ENCODE measurements at regions not wholly inside any gene's neighbourhood (a gene's known extent, or its start where the extent isn't known, plus 50 kb on each side); places are given as distances from the start of the nearest gene placed in this dataset.

- Histone ChIP-seq H2AFZ (no peak overlapping the region), H3K36me3 (replicated peaks; ENCODE audit: insufficient read depth, low read depth) (no peaks in the 10 kb centered on the region), H3K4me2 (no peak overlapping the region), H3K4me1 (ENCODE audit: insufficient read depth) (no peaks in the 10 kb centered on the region), H4K20me1 (ENCODE audit: insufficient read depth, poor library complexity, severe bottlenecking) (no peaks in the 10 kb centered on the region), H3K79me2 (no peaks in the 10 kb centered on the region), H3K9me3 (ENCODE audit: low read depth) (no peaks in the 10 kb centered on the region), H3K9me2 (replicated peaks; ENCODE audit: insufficient read depth) (no peaks in the 10 kb centered on the region), H3K27ac (no peak overlapping the region), H3K27me3 (no peaks in the 10 kb centered on the region), H3K4me3 (no peak overlapping the region)
- no peak for DNase-seq (ENCODE audit: low spot score)
- TF ChIP-seq EZH2 (IDR thresholded peaks at IDR 0.05; ENCODE audit: borderline replicate concordance), result no peak
- TF ChIP-seq CTCF (IDR thresholded peaks at IDR 0.05; ENCODE audit: poor library complexity), result no peak
- TF ChIP-seq EZH2phosphoT487 (IDR thresholded peaks at IDR 0.05; ENCODE audit: low read depth, severe bottlenecking, unreplicated experiment), result no peak
- WGBS (ENCODE audit: low lambda C conversion rate, missing lambda C conversion rate), result 64% methylated on average over 3 of the region's 3 CpGs
Observed at GRCh38 chr3:95172164-95172943, 1109.5 kb downstream of the NSUN3 start.

- Histone ChIP-seq H3K27me3 (no peaks in the 10 kb centered on the region), H3K9me3 (ENCODE audit: low read depth) (no peaks in the 10 kb centered on the region), H3K4me1 (ENCODE audit: insufficient read depth) (no peaks in the 10 kb centered on the region), H3K79me2 (no peaks in the 10 kb centered on the region), H2AFZ (no peak overlapping the region), H3K36me3 (replicated peaks; ENCODE audit: insufficient read depth, low read depth) (no peaks in the 10 kb centered on the region), H3K4me3 (no peak overlapping the region), H3K4me2 (no peak overlapping the region), H3K27ac (no peak overlapping the region), H4K20me1 (ENCODE audit: insufficient read depth, poor library complexity, severe bottlenecking) (no peaks in the 10 kb centered on the region), H3K9me2 (replicated peaks; ENCODE audit: insufficient read depth) (no peaks in the 10 kb centered on the region)
- DNase-seq (ENCODE audit: low spot score), result no peak
- TF ChIP-seq CTCF (IDR thresholded peaks at IDR 0.05; ENCODE audit: poor library complexity) (no peak), EZH2phosphoT487 (IDR thresholded peaks at IDR 0.05; ENCODE audit: low read depth, severe bottlenecking, unreplicated experiment) (no peak), EZH2 (IDR thresholded peaks at IDR 0.05; ENCODE audit: borderline replicate concordance) (no peak)
- WGBS (ENCODE audit: low lambda C conversion rate, missing lambda C conversion rate), result 89% methylated on average over 2 of the region's 2 CpGs
Observed at GRCh38 chr3:95177096-95177495, 1114.2 kb downstream of the NSUN3 start.

GRCh38 chr3:95184038-95184437 lies 1121.2 kb downstream of the NSUN3 start:
- no peak for TF ChIP-seq EZH2 (IDR thresholded peaks at IDR 0.05; ENCODE audit: borderline replicate concordance)
- TF ChIP-seq EZH2phosphoT487 (IDR thresholded peaks at IDR 0.05; ENCODE audit: low read depth, severe bottlenecking, unreplicated experiment), result no peak
- no peak for TF ChIP-seq CTCF (IDR thresholded peaks at IDR 0.05; ENCODE audit: poor library complexity)
- Histone ChIP-seq H4K20me1 (ENCODE audit: insufficient read depth, poor library complexity, severe bottlenecking) (no peaks in the 10 kb centered on the region), H3K4me1 (ENCODE audit: insufficient read depth) (no peaks in the 10 kb centered on the region), H3K79me2 (no peaks in the 10 kb centered on the region), H3K27ac (no peak overlapping the region), H3K9me2 (replicated peaks; ENCODE audit: insufficient read depth) (no peaks in the 10 kb centered on the region), H3K27me3 (no peaks in the 10 kb centered on the region), H3K36me3 (replicated peaks; ENCODE audit: insufficient read depth, low read depth) (no peaks in the 10 kb centered on the region), H2AFZ (no peak overlapping the region), H3K4me2 (no peak overlapping the region), H3K9me3 (ENCODE audit: low read depth) (no peaks in the 10 kb centered on the region), H3K4me3 (no peak overlapping the region)
- DNase-seq (ENCODE audit: low spot score), result no peak
- 89% methylated on average over 6 of the region's 6 CpGs for WGBS (ENCODE audit: low lambda C conversion rate, missing lambda C conversion rate)
